Hepatocyte (in vitro differentiated cells): ENCODE measurements at regions not wholly inside any gene's neighbourhood (a gene's known extent, or its start where the extent isn't known, plus 50 kb on each side); places are given as distances from the start of the nearest gene placed in this dataset.

Experiments used
- CTCF ChIP-seq: fragments of 200-600 bp; sonication (generic); IDR thresholded peaks from 2 replicates; pipeline ENCODE4 v1.5.1; 2016; ENCODE audit warnings: antibody characterized with exemption, mild to moderate bottlenecking; ENCODE audit not compliant: poor library complexity
- EZH2 ChIP-seq: fragments of 200-600 bp; sonication (generic); IDR thresholded peaks from 2 replicates; pipeline ENCODE4 v1.6.1; 2016; ENCODE audit warnings: antibody characterized with exemption, mild to moderate bottlenecking, borderline replicate concordance

GRCh38 chr2:11077411-11077810 is 77.9 kb upstream of the SLC66A3 start:
- TF ChIP-seq CTCF = no peak
- TF ChIP-seq EZH2 = no peak
